ENCODE measurements at regions not wholly inside any gene's neighbourhood (a gene's known extent, or its start where the extent isn't known, plus 50 kb on each side); places are given as distances from the start of the nearest gene placed in this dataset.

- no peak for ATAC-seq
- no peaks in the 10 kb centered on the region for H3K36me3 ChIP-seq (ENCODE audit: insufficient read depth in 1 of 2, low read depth in 1 of 2)
- no peaks in the 10 kb centered on the region for H3K27me3 ChIP-seq (ENCODE audit: insufficient read depth in 3 of 3, low read length in 2 of 3)
- H3K27ac ChIP-seq: no peak overlapping the region
- peaks cover 10% of the 10 kb centered on the region for H3K4me1 ChIP-seq
- intact Hi-C loops (cut with DNase I): no loop called here
- no peaks in the 10 kb centered on the region for H3K9me3 ChIP-seq
- no peak for TF ChIP-seq CTCF (IDR thresholded peaks at IDR 0.05)
- no peak overlapping the region for H3K4me3 ChIP-seq
- WGBS, 3 donors: 28 to 57% (median 53%) methylated on average over 3 of the region's 3 CpGs
- no peak for DNase-seq
Measured at GRCh38 chr18:45174629-45175136, 440.6 kb upstream of the SLC14A2 start.

DNA sequence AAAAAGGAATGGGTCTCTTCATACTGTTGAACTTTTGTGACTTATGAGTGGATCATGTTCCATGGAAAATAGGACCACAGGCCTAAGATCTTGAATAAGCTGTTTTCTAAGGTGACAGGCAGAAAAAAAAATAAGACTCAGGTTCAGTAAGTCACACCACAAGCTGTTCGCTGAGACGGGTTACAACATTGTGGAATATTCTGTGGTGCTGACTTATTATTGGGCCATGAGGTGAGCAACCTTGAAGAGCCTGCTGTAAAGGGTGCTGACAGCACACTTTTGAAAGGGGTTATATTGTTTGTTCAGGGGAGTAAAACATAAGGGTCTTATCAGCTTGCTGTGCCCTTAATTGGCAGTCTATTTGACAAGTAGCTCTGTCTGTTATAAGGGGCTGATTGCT, 439.8 kb upstream of the SLC14A2 start:
- Histone ChIP-seq H3K27me3 (ENCODE audit: insufficient read depth in 3 of 3, low read length in 2 of 3) (no peaks in the 10 kb centered on the region), H3K4me1 (peaks cover 7% of the 10 kb centered on the region), H3K9me3 (no peaks in the 10 kb centered on the region), H3K36me3 (ENCODE audit: insufficient read depth in 1 of 2, low read depth in 1 of 2) (no peaks in the 10 kb centered on the region), H3K4me3 (no peak overlapping the region), H3K27ac (no peak overlapping the region)
- DNase-seq: no peak
- TF ChIP-seq CTCF (IDR thresholded peaks at IDR 0.05): no peak
- intact Hi-C loops (cut with DNase I): no loop called here
- ATAC-seq: peak in 2 of 4 donors; percentile 44 to 57
- 90 to 100% (median 98%) methylated on average over 2 of the region's 2 CpGs for WGBS, 3 donors

DNA sequence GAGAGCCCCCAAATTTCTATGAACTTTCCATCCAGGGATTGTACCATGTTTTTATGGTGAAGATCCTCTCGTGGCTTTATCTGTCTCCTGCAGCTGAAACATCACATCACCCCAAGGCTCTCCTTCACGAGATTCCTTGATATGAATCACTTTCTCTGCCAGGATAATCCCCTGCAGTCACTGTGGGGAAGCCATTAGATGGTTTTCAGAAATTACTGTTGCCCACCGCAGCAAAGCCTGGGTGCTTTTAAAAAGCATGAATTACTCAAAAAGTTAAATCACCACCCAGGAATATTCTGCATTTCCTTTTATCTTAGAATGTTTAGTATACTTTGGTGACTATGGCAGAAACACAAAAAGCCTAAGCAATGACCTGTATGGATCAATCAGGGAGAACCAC, 428.4 kb upstream of the SLC14A2 start:
- intact Hi-C loops (cut with DNase I): loop anchor here in 1 of 2 donors (10.0 kb wide), 1 partner anchor 58 kb away; no protein-coding TSS in a partner anchor
- Histone ChIP-seq H3K36me3 (ENCODE audit: insufficient read depth in 1 of 2, low read depth in 1 of 2) (no peaks in the 10 kb centered on the region), H3K27ac (no peak overlapping the region), H3K9me3 (no peaks in the 10 kb centered on the region), H3K27me3 (ENCODE audit: insufficient read depth in 3 of 3, low read length in 2 of 3) (no peaks in the 10 kb centered on the region), H3K4me1 (no peaks in the 10 kb centered on the region), H3K4me3 (no peak overlapping the region)
- ATAC-seq (no peak), DNase-seq (no peak)
- no peak for TF ChIP-seq CTCF (IDR thresholded peaks at IDR 0.05)
- 77 to 83% (median 80%) methylated on average over 3 of the region's 3 CpGs for WGBS, 3 donors

GRCh38 chr18:45191795-45192194, 423.5 kb upstream of the SLC14A2 start:
- TF ChIP-seq CTCF (IDR thresholded peaks at IDR 0.05): no peak
- intact Hi-C loops (cut with DNase I): no loop called here
- WGBS, 3 donors: 88 to 97% (median 93%) methylated on average over 1 of the region's 1 CpG
- Histone ChIP-seq H3K4me3 (no peak overlapping the region), H3K4me1 (no peaks in the 10 kb centered on the region), H3K9me3 (no peaks in the 10 kb centered on the region), H3K27me3 (ENCODE audit: insufficient read depth in 3 of 3, low read length in 2 of 3) (no peaks in the 10 kb centered on the region), H3K27ac (no peak overlapping the region), H3K36me3 (ENCODE audit: insufficient read depth in 1 of 2, low read depth in 1 of 2) (no peaks in the 10 kb centered on the region)
- DNase-seq: no peak
- no peak for ATAC-seq

GRCh38 chr18:45197526-45197970, 417.7 kb upstream of the SLC14A2 start:
- TF ChIP-seq CTCF (IDR thresholded peaks at IDR 0.05): no peak
- intact Hi-C loops (cut with DNase I): no loop called here
- Histone ChIP-seq H3K27me3 (ENCODE audit: insufficient read depth in 3 of 3, low read length in 2 of 3) (no peaks in the 10 kb centered on the region), H3K9me3 (no peaks in the 10 kb centered on the region), H3K36me3 (ENCODE audit: insufficient read depth in 1 of 2, low read depth in 1 of 2) (no peaks in the 10 kb centered on the region), H3K4me1 (no peaks in the 10 kb centered on the region), H3K27ac (no peak overlapping the region), H3K4me3 (no peak overlapping the region)
- WGBS, 3 donors: 65 to 84% (median 69%) methylated on average over 5 of the region's 5 CpGs
- DNase-seq (no peak), ATAC-seq (no peak)
